ENCODE measurements at regions not wholly inside any gene's neighbourhood (a gene's known extent, or its start where the extent isn't known, plus 50 kb on each side); places are given as distances from the start of the nearest gene placed in this dataset.

DNA sequence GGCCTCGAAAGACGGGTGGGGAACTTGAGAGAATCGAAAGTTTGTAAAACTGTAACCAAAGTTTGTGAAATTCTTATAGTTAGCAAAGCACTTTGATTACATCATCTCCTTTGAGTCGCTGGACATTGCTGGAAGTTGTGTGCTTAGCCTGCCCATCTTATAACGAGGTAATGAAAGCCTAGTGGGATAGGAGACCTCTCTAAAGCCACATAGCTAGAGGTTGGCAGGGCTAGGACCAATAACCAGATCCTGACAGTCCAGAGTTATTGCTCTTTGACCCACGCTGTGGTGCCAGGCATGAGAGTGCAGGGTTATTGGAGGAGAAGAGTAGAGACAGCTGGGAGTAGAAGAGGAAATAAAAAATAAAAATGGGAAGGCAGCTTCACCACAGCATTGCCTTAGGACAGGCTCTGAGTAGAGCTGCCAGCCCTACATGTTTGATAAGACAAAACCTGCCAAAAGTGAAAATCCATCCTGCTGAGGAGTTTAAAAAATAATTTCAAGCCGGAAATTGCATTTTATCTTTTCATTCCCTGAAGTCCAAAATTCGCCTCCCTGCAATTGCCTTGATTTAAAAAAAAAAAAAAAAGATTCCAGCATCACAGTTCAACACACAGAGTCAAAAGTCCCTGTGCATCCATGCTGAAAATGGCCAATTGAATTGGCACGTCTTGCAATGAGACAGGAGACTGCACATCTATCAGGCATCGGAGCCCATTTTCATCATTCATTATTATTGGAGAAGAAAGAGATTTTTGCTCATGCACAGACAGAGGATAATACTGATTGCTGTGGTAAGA lies 225.5 kb upstream of the POU2AF2 start:
- no peak for DNase-seq
- no peak for TF ChIP-seq POLR2A (IDR thresholded peaks at IDR 0.05)
- TF ChIP-seq, protein P1, sequence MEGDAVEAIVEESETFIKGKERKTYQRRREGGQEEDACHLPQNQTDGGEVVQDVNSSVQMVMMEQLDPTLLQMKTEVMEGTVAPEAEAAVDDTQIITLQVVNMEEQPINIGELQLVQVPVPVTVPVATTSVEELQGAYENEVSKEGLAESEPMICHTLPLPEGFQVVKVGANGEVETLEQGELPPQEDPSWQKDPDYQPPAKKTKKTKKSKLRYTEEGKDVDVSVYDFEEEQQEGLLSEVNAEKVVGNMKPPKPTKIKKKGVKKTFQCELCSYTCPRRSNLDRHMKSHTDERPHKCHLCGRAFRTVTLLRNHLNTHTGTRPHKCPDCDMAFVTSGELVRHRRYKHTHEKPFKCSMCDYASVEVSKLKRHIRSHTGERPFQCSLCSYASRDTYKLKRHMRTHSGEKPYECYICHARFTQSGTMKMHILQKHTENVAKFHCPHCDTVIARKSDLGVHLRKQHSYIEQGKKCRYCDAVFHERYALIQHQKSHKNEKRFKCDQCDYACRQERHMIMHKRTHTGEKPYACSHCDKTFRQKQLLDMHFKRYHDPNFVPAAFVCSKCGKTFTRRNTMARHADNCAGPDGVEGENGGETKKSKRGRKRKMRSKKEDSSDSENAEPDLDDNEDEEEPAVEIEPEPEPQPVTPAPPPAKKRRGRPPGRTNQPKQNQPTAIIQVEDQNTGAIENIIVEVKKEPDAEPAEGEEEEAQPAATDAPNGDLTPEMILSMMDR (IDR thresholded peaks at IDR 0.05): no peak
- intact Hi-C loops (cut with DNase I): no loop called here
- Histone ChIP-seq H3K27me3 (no peaks in the 10 kb centered on the region), H3K4me1 (peaks cover 0 to 4% of the 10 kb centered on the region in 2 donors), H3K27ac (no peak overlapping the region), H3K4me3 (replicated peaks in 1 of 3) (no peak overlapping the region), H3K9me3 (no peaks in the 10 kb centered on the region), H3K36me3 (no peaks in the 10 kb centered on the region)
- 65 to 73% methylated on average over 10 of the region's 10 CpGs for WGBS, 2 donors

- Histone ChIP-seq H3K4me1 (peaks cover 0 to 4% of the 10 kb centered on the region in 2 donors), H3K9me3 (no peaks in the 10 kb centered on the region), H3K27ac (no peak overlapping the region), H3K4me3 (replicated peaks in 1 of 3) (no peak overlapping the region), H3K36me3 (no peaks in the 10 kb centered on the region), H3K27me3 (no peaks in the 10 kb centered on the region)
- DNase-seq: no peak
- TF ChIP-seq, protein P1 (IDR thresholded peaks at IDR 0.05): no peak
- no peak for TF ChIP-seq POLR2A (IDR thresholded peaks at IDR 0.05)
- WGBS, 2 donors: 43 to 45% methylated on average over 6 of the region's 6 CpGs
- intact Hi-C loops (cut with DNase I): no loop called here
Observed at GRCh38 chr11:111019451-111019850, 226.1 kb upstream of the POU2AF2 start.

- TF ChIP-seq, protein P1 (IDR thresholded peaks at IDR 0.05): no peak
- no peak for TF ChIP-seq POLR2A (IDR thresholded peaks at IDR 0.05)
- H3K4me1 ChIP-seq: peaks cover 0 to 4% of the 10 kb centered on the region in 2 donors
- no peaks in the 10 kb centered on the region for H3K27me3 ChIP-seq
- intact Hi-C loops (cut with DNase I): no loop called here
- 61 to 66% methylated on average over 3 of the region's 3 CpGs for WGBS, 2 donors
- H3K27ac ChIP-seq: no peak overlapping the region
- H3K9me3 ChIP-seq: no peaks in the 10 kb centered on the region
- no peaks in the 10 kb centered on the region for H3K36me3 ChIP-seq
- DNase-seq: no peak
- H3K4me3 ChIP-seq (replicated peaks in 1 of 3): no peak overlapping the region
Observed at GRCh38 chr11:111018566-111018965, 227.0 kb upstream of the POU2AF2 start.

- intact Hi-C loops (cut with DNase I): no loop called here
- no peak for DNase-seq
Observed at GRCh38 chr11:111012491-111012890, 233.0 kb upstream of the POU2AF2 start.

DNA sequence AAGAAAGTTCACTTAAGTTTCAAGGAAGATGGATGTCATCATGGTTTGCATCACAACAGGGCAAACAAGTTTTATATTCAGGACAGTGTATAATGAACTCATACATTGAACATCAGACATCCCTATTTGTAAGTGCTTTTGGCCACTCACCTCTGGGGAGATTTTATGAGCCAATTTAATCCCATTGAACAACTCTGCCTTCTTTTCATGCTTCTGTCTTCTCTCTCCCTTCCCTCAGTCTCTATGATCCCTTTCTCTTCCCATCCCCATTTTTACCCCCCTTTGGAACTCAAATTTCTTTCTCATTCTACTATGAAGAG lies 234.3 kb upstream of the POU2AF2 start:
- Histone ChIP-seq H3K4me1 (no peaks in the 10 kb centered on the region), H3K4me3 (replicated peaks in 1 of 3) (no peak overlapping the region), H3K36me3 (no peaks in the 10 kb centered on the region), H3K9me3 (no peaks in the 10 kb centered on the region), H3K27ac (no peak overlapping the region), H3K27me3 (no peaks in the 10 kb centered on the region)
- intact Hi-C loops (cut with DNase I): no loop called here
- DNase-seq: no peak
- no peak for TF ChIP-seq POLR2A (IDR thresholded peaks at IDR 0.05)
- TF ChIP-seq, protein P1 (IDR thresholded peaks at IDR 0.05): no peak

More at GRCh38 chr11:111012491-111012890, 233.0 kb upstream of the POU2AF2 start:
- H3K36me3 ChIP-seq: no peaks in the 10 kb centered on the region
- H3K9me3 ChIP-seq: no peaks in the 10 kb centered on the region
- no peak overlapping the region for H3K4me3 ChIP-seq (replicated peaks in 1 of 3)
- H3K4me1 ChIP-seq: no peaks in the 10 kb centered on the region
- 72 to 84% methylated on average over 3 of the region's 3 CpGs for WGBS, 2 donors
- TF ChIP-seq POLR2A (IDR thresholded peaks at IDR 0.05): no peak
- TF ChIP-seq, protein P1 (IDR thresholded peaks at IDR 0.05): no peak
- no peaks in the 10 kb centered on the region for H3K27me3 ChIP-seq
- no peak overlapping the region for H3K27ac ChIP-seq

Data from thyroid gland (tissue), 4 donors.